Hepatic stellate cell (primary cell): ENCODE measurements at regions not wholly inside any gene's neighbourhood (a gene's known extent, or its start where the extent isn't known, plus 50 kb on each side); places are given as distances from the start of the nearest gene placed in this dataset.
"Not testable (repeated sequence)": the region's sequence is repeated elsewhere in the genome, so short reads cannot be mapped to it uniquely, and the experiment has no call there.

Source experiments
- DNase-seq: peaks from one replicate; pipeline ENCODE4 v3.0.0; 2011; ENCODE audit warnings: low spot score

- no peak for DNase-seq
Measured at GRCh38 chr7:68918621-68919020, 679.7 kb upstream of the AUTS2 start.

DNA sequence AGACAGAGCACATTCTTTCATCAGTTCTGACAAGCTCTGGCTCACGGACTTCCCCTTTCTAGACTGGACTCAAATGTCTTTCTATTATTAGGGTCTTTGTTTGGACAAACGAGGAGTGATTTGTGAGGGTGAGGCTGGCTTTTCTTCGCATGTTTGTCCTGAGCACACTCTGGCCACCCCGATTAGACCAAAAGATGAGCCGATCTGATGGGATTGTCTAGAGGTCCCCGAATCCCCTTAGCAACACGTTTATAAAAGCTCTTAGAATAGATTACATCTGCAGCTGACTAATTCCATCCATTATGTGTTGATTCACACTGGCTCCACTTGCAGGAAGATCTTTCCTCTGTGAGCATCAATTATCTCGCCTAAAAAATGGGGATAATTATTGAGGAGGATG lies 675.4 kb upstream of the AUTS2 start:
- DNase-seq = no peak

DNA sequence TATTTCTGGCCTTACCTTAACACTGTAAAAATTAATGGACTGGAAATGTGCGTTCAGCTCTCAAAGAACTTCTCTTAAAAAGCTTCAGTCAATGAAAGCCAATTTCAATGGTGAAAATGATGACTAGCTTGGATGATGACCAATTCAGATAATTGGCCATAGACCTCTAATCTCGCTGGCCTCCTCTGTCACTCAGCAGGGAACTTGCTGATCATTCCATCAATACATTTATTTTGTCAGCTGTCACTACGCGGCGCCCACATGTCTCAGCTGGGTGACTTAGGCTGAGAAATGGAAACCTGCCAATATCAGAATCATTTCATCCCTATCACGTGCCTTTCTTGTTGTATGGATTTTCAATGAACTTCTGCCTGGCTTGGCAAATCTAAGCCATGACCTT lies 673.0 kb upstream of the AUTS2 start:
- no peak for DNase-seq

- no peak for DNase-seq
Measured at GRCh38 chr7:68929781-68930261, 668.5 kb upstream of the AUTS2 start.

DNA sequence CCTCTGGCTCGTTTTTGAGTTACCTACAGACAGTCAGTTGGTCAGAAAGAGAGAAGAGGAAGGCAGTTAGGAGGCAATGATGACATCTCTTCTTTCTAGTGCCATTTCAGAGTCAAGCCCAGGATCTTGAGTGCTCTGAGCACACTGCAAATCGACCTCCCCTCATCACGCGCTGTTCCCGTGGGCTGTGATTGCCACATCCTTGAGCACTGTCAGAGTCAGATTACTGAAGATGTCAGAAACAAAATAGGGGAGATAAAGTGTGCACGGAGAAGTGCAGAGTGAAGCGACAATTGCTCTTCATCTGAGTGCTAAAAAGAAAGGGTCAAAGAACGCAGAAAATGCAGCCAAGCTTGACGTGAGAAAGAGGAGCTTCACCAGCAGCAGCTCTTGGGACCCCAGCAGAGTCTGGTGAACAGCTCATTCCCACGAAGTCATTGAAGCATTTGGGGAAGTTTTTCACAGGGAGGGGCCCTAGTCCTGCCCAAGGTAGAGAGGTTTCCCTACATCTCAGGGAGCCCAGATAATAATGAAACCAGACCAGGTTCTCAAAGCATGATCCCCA lies 661.7 kb upstream of the AUTS2 start:
- no peak for DNase-seq

DNA sequence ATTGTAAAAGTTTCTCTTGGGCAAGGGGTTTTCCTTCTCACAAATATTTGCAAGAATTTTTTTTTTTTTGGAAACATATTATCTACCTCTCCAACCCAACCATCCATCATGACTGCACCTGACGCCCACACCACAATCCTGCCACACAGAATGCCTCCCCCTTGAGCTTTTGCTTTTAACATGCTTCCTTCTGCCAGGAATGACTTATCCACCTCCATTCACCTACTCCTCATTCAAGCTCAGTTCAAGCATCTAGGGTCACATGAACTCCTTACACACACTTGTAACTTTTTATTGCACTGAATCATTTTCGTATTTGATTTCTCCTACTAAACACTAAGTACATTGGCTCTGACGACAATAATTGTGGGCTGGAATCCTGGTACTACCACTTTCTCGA lies 660.1 kb upstream of the AUTS2 start:
- DNase-seq = no peak

GRCh38 chr7:68943786-68944185 lies 654.5 kb upstream of the AUTS2 start:
- no peak for DNase-seq

DNA sequence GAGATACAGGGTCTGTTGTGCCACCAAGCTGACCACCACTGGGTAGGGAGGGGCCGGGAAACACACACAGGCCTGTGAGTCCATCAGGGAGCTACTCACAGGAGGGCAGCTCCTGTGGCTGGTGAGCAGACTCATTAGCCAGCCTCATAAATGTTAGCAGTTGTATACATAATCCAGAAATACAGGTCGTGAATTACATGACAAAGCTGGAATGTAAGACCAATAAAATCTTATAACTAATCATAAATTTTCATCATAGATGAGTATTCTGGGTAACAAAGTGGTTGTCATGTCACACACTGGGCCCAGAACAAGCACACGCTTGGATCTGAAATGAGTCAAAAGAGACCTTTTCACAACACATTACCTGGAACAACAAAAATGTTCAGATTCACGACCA lies 642.6 kb upstream of the AUTS2 start:
- DNase-seq = no peak

GRCh38 chr7:68958571-68958970 lies 639.7 kb upstream of the AUTS2 start:
- no peak for DNase-seq

- DNase-seq = no peak
Measured at GRCh38 chr7:68963552-68963951, 634.7 kb upstream of the AUTS2 start.

DNA sequence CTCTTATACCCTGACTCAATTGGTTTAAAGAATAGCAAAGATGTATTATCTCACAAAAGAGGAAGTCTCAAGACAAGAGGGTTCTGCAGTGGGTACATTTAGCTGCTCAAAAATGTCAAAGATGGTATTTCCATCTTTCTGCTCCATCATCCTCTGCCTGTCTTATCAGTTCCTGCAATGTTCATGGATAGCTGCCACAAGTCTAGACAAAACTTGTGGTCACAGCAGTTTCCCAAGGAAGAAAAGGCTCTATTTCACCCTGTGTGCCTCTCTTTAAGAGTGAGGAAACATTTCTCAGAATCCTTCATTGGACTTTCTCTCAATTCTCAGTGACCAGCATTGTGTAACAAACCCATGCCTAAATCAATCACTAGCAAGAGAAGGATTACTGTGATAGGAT lies 634.2 kb upstream of the AUTS2 start:
- DNase-seq = no peak

DNA sequence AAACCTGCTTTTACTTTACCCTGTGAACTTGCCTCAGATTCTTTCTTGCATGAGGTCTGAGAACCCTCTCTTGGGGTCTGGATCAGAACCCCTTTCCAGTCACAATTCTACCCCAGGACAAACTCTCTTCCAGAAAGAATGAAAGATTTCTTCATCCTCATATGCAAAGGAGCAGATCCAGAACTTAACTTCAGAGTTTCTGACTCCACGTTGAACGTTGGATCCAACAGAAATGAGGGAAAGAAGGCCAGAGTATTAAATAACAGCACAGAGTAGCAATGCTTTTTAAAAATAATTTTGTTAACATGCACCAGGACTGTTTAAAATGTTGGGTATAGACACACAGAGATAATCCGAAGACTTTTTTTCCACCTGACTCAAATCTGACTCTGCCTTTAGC lies 632.9 kb upstream of the AUTS2 start:
- no peak for DNase-seq

DNA sequence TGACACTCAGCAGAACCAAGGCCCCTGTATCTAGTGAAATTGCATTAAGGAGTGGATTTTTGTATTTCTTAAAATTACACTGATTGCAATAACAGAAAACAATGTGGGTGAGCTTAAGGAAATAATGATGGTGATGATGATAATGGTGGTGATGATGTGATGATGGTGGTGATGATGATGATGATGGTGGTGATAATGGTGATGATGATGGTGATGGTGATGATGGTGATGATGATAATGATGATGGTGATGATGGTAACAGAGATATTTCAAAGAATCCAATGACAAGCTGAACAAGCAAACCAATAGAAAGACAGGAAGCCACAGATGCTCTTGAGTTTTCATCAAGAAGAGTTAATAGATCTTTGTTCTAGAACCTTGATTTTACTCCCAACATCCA lies 630.7 kb upstream of the AUTS2 start:
- no peak for DNase-seq

DNA sequence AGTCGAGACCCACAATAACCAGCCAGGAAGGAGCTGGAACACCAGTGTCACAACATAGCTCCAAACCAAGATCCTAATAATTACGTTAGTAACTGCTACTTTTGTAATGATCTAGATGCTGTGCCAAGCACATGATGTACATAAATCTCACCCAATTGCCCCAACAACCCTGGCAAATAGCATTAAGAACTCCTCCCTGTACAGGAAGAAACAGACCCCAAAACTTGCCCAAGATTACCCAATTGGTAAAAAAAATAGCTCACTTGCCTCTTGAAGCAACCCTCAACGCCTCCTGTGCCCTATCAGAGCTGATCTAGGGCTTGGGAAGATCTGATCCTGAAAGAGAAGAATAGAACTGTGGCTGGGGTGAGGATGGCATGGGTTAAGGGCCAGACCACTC lies 628.7 kb upstream of the AUTS2 start:
- no peak for DNase-seq

DNA sequence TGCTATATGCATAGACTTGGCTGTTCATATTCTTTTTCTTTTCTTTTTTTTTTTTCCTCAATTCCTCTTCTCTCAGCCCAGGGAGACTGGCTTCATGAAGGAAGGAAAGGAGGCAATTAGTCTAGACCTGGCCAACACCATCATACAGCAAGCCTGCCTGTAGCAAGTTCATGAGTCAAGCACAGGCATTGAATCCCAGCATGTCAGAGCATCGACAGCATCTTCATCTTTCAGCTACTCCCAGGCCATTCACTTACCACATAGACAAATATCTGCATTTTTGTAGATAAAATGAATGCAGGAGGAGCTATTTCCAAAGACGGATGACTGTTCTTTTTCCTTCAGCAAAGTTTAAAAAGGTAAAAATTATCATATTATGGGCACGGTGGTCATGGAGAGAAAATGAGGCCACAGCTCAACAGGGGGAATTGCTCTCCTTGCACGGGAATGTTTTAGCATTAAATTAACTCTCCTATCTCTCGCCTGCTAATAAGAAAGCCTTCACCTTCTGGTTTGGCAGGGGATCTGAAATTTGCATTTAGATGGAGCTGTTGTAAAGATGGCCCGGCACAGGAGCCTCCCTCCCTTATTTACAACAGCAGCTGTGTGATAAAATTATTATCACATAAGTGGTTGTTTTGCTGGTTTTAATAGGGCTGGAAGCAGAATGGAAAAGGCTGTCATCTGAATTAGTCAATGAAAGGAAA lies 626.5 kb upstream of the AUTS2 start:
- no peak for DNase-seq

GRCh38 chr7:68977385-68978055 lies 620.8 kb upstream of the AUTS2 start:
- no peak for DNase-seq

GRCh38 chr7:68978710-68979109 lies 619.6 kb upstream of the AUTS2 start:
- DNase-seq = no peak

DNA sequence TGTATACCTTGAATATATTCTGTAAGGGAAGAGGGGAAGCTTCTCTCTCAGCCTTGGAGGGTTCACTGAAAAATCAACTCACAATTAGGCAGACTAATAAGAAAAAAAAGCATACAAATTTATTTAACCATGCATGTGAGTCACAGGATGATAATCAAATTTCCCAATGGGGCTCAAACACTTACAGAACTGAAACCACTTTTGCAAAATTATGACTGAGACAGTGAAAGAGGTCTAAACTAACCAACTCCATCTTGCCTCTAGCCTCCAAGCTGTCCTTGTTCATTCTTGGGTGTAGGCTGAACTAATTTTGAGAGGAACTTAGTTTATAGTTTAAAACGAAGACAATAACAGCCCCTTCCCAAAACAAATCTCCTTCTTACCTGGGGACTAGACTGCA lies 618.3 kb upstream of the AUTS2 start:
- DNase-seq = no peak

GRCh38 chr7:68980432-68980831 lies 617.8 kb upstream of the AUTS2 start:
- DNase-seq = not testable (repeated sequence)

DNA sequence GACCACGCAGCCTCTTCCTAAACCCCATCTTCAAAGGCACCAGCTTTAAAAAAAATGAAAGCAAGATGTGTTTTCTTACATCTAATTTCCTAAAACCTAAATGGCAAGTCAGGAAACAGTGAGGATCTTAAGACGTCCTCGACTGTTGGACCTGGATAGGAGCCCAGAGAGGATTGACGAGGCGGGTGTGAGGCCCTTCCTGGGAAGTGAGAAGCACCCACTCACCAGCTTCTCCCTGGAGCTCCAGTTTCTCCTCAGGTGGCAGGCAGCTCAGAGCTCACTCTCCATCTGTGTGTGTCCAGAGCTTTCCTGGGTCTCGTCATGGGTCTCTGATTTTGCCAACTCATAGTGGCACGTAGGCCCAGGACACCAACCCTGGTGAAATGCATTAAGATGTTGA lies 614.0 kb upstream of the AUTS2 start:
- DNase-seq = no peak

- DNase-seq = no peak
Measured at GRCh38 chr7:68994841-68995240, 603.4 kb upstream of the AUTS2 start.

GRCh38 chr7:68998136-68998535 lies 600.1 kb upstream of the AUTS2 start:
- no peak for DNase-seq

- no peak for DNase-seq
Measured at GRCh38 chr7:69002416-69002815, 595.9 kb upstream of the AUTS2 start.

GRCh38 chr7:69012149-69012548 lies 586.1 kb upstream of the AUTS2 start:
- no peak for DNase-seq
